ENCODE measurements at regions not wholly inside any gene's neighbourhood (a gene's known extent, or its start where the extent isn't known, plus 50 kb on each side); places are given as distances from the start of the nearest gene placed in this dataset.

DNA sequence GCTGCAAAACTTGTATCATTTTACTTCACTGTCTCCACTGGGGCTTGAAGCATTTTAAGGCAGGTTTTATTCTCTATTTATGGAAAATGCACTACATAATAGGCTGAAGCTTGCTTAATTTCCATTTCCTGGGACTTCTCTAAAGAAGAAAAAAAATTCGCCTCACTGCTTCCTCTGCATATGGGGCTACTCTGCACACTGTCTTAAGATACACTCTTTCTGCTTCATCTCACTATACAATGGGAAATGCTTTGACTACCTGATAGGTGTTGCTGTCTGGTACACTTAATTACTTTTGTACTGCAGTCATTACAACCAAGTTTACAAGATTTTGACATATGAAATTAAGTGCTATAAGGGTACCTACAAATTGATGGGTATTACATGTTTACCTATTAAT lies 466.0 kb downstream of the KCNJ18 start:
- TF ChIP-seq FOXM1 (IDR thresholded peaks at IDR 0.05; ENCODE audit: borderline replicate concordance, low read depth) = no peak
- TF ChIP-seq, protein P1, sequence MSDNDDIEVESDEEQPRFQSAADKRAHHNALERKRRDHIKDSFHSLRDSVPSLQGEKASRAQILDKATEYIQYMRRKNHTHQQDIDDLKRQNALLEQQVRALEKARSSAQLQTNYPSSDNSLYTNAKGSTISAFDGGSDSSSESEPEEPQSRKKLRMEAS (IDR thresholded peaks at IDR 0.05) = no peak
- no peak for TF ChIP-seq NFIC (IDR thresholded peaks at IDR 0.05)
- TF ChIP-seq EP300 (IDR thresholded peaks at IDR 0.05; ENCODE audit: borderline replicate concordance) = no peak
- TF ChIP-seq, protein P2, sequence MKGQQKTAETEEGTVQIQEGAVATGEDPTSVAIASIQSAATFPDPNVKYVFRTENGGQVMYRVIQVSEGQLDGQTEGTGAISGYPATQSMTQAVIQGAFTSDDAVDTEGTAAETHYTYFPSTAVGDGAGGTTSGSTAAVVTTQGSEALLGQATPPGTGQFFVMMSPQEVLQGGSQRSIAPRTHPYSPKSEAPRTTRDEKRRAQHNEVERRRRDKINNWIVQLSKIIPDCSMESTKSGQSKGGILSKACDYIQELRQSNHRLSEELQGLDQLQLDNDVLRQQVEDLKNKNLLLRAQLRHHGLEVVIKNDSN (IDR thresholded peaks at IDR 0.05) = no peak
- no peak for TF ChIP-seq CEBPB (IDR thresholded peaks at IDR 0.05)
- TF ChIP-seq TAF1 (IDR thresholded peaks at IDR 0.05; ENCODE audit: low read depth) = no peak
- TF ChIP-seq, protein P3, sequence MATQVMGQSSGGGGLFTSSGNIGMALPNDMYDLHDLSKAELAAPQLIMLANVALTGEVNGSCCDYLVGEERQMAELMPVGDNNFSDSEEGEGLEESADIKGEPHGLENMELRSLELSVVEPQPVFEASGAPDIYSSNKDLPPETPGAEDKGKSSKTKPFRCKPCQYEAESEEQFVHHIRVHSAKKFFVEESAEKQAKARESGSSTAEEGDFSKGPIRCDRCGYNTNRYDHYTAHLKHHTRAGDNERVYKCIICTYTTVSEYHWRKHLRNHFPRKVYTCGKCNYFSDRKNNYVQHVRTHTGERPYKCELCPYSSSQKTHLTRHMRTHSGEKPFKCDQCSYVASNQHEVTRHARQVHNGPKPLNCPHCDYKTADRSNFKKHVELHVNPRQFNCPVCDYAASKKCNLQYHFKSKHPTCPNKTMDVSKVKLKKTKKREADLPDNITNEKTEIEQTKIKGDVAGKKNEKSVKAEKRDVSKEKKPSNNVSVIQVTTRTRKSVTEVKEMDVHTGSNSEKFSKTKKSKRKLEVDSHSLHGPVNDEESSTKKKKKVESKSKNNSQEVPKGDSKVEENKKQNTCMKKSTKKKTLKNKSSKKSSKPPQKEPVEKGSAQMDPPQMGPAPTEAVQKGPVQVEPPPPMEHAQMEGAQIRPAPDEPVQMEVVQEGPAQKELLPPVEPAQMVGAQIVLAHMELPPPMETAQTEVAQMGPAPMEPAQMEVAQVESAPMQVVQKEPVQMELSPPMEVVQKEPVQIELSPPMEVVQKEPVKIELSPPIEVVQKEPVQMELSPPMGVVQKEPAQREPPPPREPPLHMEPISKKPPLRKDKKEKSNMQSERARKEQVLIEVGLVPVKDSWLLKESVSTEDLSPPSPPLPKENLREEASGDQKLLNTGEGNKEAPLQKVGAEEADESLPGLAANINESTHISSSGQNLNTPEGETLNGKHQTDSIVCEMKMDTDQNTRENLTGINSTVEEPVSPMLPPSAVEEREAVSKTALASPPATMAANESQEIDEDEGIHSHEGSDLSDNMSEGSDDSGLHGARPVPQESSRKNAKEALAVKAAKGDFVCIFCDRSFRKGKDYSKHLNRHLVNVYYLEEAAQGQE (IDR thresholded peaks at IDR 0.05; ENCODE audit: low read depth) = no peak
- TF ChIP-seq CREB1 (IDR thresholded peaks at IDR 0.05; ENCODE audit: low read depth) = no peak
- TF ChIP-seq RAD21 (IDR thresholded peaks at IDR 0.05; ENCODE audit: low read depth) = no peak
- TF ChIP-seq YY1 (IDR thresholded peaks at IDR 0.05; ENCODE audit: low read depth) = no peak
- no peak for TF ChIP-seq TEAD4 (IDR thresholded peaks at IDR 0.05)
- no peak for TF ChIP-seq EGR1 (IDR thresholded peaks at IDR 0.05)
- no peak for TF ChIP-seq TCF12 (IDR thresholded peaks at IDR 0.05; ENCODE audit: low read depth)

DNA sequence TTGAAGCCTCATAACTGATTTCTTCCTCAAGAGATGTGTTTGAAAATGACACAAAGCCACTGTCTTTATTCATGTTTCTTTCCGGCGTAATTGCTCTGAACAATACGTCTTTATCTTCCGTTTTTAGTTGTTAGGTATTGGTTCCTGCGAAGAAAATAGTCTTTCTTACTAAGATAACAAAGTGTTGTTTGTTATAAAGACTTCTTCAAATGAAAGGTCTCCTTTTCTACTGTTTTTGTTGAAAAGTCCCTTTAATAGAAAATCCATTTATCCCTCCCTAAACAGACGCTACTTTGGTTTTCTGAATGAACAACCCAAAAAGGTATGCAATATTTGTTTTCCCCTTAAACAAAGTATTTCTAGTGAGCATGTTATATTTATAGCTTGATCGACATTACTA lies 469.1 kb downstream of the KCNJ18 start:
- TF ChIP-seq CEBPB (IDR thresholded peaks at IDR 0.05) (no peak), TAF1 (IDR thresholded peaks at IDR 0.05; ENCODE audit: low read depth) (no peak), TEAD4 (IDR thresholded peaks at IDR 0.05) (no peak), FOXM1 (IDR thresholded peaks at IDR 0.05; ENCODE audit: borderline replicate concordance, low read depth) (no peak), EGR1 (IDR thresholded peaks at IDR 0.05) (no peak), NFIC (IDR thresholded peaks at IDR 0.05) (no peak)
- TF ChIP-seq, protein P3 (IDR thresholded peaks at IDR 0.05; ENCODE audit: low read depth) = no peak
- TF ChIP-seq, protein P2 (IDR thresholded peaks at IDR 0.05) = no peak

DNA sequence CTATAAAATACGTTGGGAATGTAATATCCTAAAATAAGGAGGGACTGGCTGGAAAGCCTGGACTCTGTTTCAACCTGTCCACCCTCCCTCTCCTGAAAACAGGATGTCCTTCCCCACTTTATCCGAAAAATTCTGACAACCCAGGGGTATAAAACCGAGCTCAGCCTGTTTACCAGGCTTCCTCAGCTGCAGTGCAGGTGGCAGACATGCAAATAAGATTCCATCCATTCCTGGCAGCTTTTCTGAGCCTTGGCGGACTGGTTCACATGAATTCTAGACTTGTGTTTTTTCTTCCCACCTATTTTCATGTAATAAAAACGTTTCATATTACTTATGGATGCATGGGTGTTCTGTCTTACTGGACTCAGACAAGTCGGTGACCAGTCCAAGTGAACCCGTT lies 479.3 kb downstream of the KCNJ18 start:
- no peak for TF ChIP-seq EGR1 (IDR thresholded peaks at IDR 0.05)
- TF ChIP-seq, protein P2 (IDR thresholded peaks at IDR 0.05) = no peak
- TF ChIP-seq, protein P1 (IDR thresholded peaks at IDR 0.05) = no peak
- TF ChIP-seq TCF12 (IDR thresholded peaks at IDR 0.05; ENCODE audit: low read depth) = no peak
- no peak for TF ChIP-seq EP300 (IDR thresholded peaks at IDR 0.05; ENCODE audit: borderline replicate concordance)
- TF ChIP-seq CEBPB (IDR thresholded peaks at IDR 0.05) = no peak
- no peak for TF ChIP-seq RAD21 (IDR thresholded peaks at IDR 0.05; ENCODE audit: low read depth)
- TF ChIP-seq, protein P3 (IDR thresholded peaks at IDR 0.05; ENCODE audit: low read depth) = no peak
- no peak for TF ChIP-seq ZBTB7A (IDR thresholded peaks at IDR 0.05; ENCODE audit: low read depth)
- TF ChIP-seq TAF1 (IDR thresholded peaks at IDR 0.05; ENCODE audit: low read depth) = no peak
- no peak for TF ChIP-seq TEAD4 (IDR thresholded peaks at IDR 0.05)
- no peak for TF ChIP-seq CREB1 (IDR thresholded peaks at IDR 0.05; ENCODE audit: low read depth)
- no peak for TF ChIP-seq NFIC (IDR thresholded peaks at IDR 0.05)

DNA sequence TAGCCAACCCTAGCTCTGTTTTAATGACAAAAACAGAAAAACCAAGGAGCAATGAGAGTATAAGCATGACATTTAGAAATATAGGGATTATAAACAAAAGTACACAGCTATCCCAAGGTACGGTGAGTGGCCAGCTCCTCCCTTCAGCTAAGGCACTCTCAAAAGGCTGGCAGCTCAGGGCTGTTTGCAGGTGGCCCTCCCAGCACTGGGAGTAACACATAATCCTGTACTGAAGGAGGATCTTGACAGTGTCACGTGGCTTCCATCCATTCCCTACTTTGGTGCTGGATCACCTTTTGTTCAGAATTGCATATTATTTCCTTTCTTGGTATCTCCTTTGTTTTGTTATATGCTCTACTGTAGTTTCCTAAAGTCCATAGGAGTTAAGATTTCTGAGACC lies 500.8 kb downstream of the KCNJ18 start:
- TF ChIP-seq, protein P3 (IDR thresholded peaks at IDR 0.05; ENCODE audit: low read depth) = no peak
- TF ChIP-seq, protein P2 (IDR thresholded peaks at IDR 0.05) = no peak
- TF ChIP-seq NFIC (IDR thresholded peaks at IDR 0.05) (no peak), RAD21 (IDR thresholded peaks at IDR 0.05; ENCODE audit: low read depth) (no peak), CEBPB (IDR thresholded peaks at IDR 0.05) (no peak), YY1 (IDR thresholded peaks at IDR 0.05; ENCODE audit: low read depth) (no peak), TEAD4 (IDR thresholded peaks at IDR 0.05) (no peak), FOXM1 (IDR thresholded peaks at IDR 0.05; ENCODE audit: borderline replicate concordance, low read depth) (no peak)

Measured in Ishikawa (cell line).